ENCODE measurements at regions not wholly inside any gene's neighbourhood (a gene's known extent, or its start where the extent isn't known, plus 50 kb on each side); places are given as distances from the start of the nearest gene placed in this dataset.

GRCh38 chr18:34482204-34482603 lies 227.9 kb upstream of the DTNA start:
- FAIRE-seq = no peak

GRCh38 chr18:34483198-34483597 lies 226.9 kb upstream of the DTNA start:
- Histone ChIP-seq H3K4me1 (ENCODE audit: control insufficient read depth in 2 of 3, insufficient read depth in 2 of 3, low read depth in 1 of 3, low read length in 3 of 3) (no peaks in the 10 kb centered on the region), H3K9ac (ENCODE audit: low read length in 3 of 3) (no peak overlapping the region), H3K4me3 (ENCODE audit: low read length in 3 of 3) (no peak overlapping the region), H3K27ac (ENCODE audit: low read depth in 2 of 2, low read length in 2 of 2) (no peak overlapping the region), H3K36me3 (ENCODE audit: control insufficient read depth in 2 of 3, insufficient read depth in 3 of 3, low read length in 3 of 3) (no peaks in the 10 kb centered on the region), H3K27me3 (ENCODE audit: control insufficient read depth, insufficient read depth, low read length) (no peaks in the 10 kb centered on the region), H3K9me3 (ENCODE audit: control insufficient read depth in 2 of 3, insufficient read depth in 1 of 3, low read length in 3 of 3) (peaks cover 0 to 3% (median 0%) of the 10 kb centered on the region in 3 donors)
- FAIRE-seq (no peak), DNase-seq (no peak)
- intact Hi-C loops (cut with DNase I) = no loop called here
- no peak for TF ChIP-seq CTCF (IDR thresholded peaks at IDR 0.05; ENCODE audit: borderline replicate concordance, extremely low read depth, insufficient read depth)

More at GRCh38 chr18:34482204-34482603, 227.9 kb upstream of the DTNA start:
- no peak overlapping the region for H3K9ac ChIP-seq (ENCODE audit: low read length in 3 of 3)
- H3K4me3 ChIP-seq (ENCODE audit: low read length in 3 of 3) = no peak overlapping the region
- H3K27ac ChIP-seq (ENCODE audit: low read depth in 2 of 2, low read length in 2 of 2) = no peak overlapping the region
- H3K4me1 ChIP-seq (ENCODE audit: control insufficient read depth in 2 of 3, insufficient read depth in 2 of 3, low read depth in 1 of 3, low read length in 3 of 3) = no peaks in the 10 kb centered on the region
- no peak for DNase-seq
- H3K27me3 ChIP-seq (ENCODE audit: control insufficient read depth, insufficient read depth, low read length) = no peaks in the 10 kb centered on the region
- H3K9me3 ChIP-seq (ENCODE audit: control insufficient read depth in 2 of 3, insufficient read depth in 1 of 3, low read length in 3 of 3) = peaks cover 0 to 3% (median 0%) of the 10 kb centered on the region in 3 donors
- intact Hi-C loops (cut with DNase I) = no loop called here
- TF ChIP-seq CTCF (IDR thresholded peaks at IDR 0.05; ENCODE audit: borderline replicate concordance, extremely low read depth, insufficient read depth) = no peak
- no peaks in the 10 kb centered on the region for H3K36me3 ChIP-seq (ENCODE audit: control insufficient read depth in 2 of 3, insufficient read depth in 3 of 3, low read length in 3 of 3)

- Histone ChIP-seq H3K9me3 (ENCODE audit: control insufficient read depth in 2 of 3, insufficient read depth in 1 of 3, low read length in 3 of 3) (no peaks in the 10 kb centered on the region), H3K4me1 (ENCODE audit: control insufficient read depth in 2 of 3, insufficient read depth in 2 of 3, low read depth in 1 of 3, low read length in 3 of 3) (no peaks in the 10 kb centered on the region), H3K4me3 (ENCODE audit: low read length in 3 of 3) (no peak overlapping the region), H3K27me3 (ENCODE audit: control insufficient read depth, insufficient read depth, low read length) (peaks cover 4% of the 10 kb centered on the region), H3K9ac (ENCODE audit: low read length in 3 of 3) (no peak overlapping the region), H3K27ac (ENCODE audit: low read depth in 2 of 2, low read length in 2 of 2) (no peak overlapping the region), H3K36me3 (ENCODE audit: control insufficient read depth in 2 of 3, insufficient read depth in 3 of 3, low read length in 3 of 3) (no peaks in the 10 kb centered on the region)
- intact Hi-C loops (cut with DNase I) = no loop called here
- DNase-seq (no peak), FAIRE-seq (no peak)
- no peak for TF ChIP-seq CTCF (IDR thresholded peaks at IDR 0.05; ENCODE audit: borderline replicate concordance, extremely low read depth, insufficient read depth)
Observed at GRCh38 chr18:34491719-34492118, 218.4 kb upstream of the DTNA start.

GRCh38 chr18:34492652-34493051 lies 217.4 kb upstream of the DTNA start:
- DNase-seq = peak in 1 of 5 donors; percentile 25
- Histone ChIP-seq H3K9ac (ENCODE audit: low read length in 3 of 3) (no peak overlapping the region), H3K4me1 (ENCODE audit: control insufficient read depth in 2 of 3, insufficient read depth in 2 of 3, low read depth in 1 of 3, low read length in 3 of 3) (no peaks in the 10 kb centered on the region), H3K4me3 (ENCODE audit: low read length in 3 of 3) (no peak overlapping the region), H3K27me3 (ENCODE audit: control insufficient read depth, insufficient read depth, low read length) (peaks cover 4% of the 10 kb centered on the region), H3K27ac (ENCODE audit: low read depth in 2 of 2, low read length in 2 of 2) (no peak overlapping the region), H3K9me3 (ENCODE audit: control insufficient read depth in 2 of 3, insufficient read depth in 1 of 3, low read length in 3 of 3) (no peaks in the 10 kb centered on the region), H3K36me3 (ENCODE audit: control insufficient read depth in 2 of 3, insufficient read depth in 3 of 3, low read length in 3 of 3) (no peaks in the 10 kb centered on the region)
- intact Hi-C loops (cut with DNase I) = no loop called here
- FAIRE-seq = no peak
- no peak for TF ChIP-seq CTCF (IDR thresholded peaks at IDR 0.05; ENCODE audit: borderline replicate concordance, extremely low read depth, insufficient read depth)

Data from kidney (tissue), 13 donors.